ENCODE measurements at regions not wholly inside any gene's neighbourhood (a gene's known extent, or its start where the extent isn't known, plus 50 kb on each side); places are given as distances from the start of the nearest gene placed in this dataset.

DNA sequence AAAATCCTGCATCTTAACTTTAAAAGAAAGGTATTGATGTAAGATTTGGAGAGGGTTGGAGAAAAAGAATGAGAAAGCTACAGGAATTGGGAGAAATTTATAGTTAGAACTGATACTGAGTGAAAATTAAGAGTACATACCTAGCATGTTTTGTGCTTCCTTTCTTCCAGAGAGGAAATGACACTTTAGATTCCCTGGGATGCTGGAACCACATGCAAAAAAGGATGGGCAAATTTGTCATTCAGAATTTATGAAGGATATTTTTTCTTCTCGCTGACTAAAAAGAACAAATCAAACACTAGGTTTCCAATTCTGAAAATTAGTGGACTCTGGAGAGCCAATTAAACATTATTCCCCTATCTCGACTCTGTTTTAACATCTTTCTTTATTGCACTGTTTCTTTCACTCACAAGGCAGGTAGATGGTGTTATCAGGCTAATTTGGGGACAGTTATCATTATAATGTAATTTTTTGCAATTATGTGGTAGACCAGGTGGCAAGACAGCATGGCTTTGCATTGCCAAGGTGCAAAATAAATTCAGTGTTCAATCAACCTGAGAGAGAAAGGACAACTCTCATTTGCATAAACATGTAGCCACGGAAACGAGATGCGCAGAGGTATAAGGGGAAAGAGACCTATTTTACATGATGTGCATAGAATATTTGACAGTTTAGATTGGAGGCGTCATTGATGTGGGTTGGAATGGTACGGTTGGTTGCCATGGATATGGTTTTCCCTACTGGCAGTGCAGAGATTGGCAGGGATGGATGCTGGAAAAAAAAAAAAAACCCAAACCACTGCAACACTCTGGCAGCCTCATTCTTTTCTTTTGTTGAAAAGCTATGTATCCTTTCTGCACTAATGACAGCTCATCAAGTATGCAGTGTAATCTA lies 320.4 kb upstream of the CCNH start:
- TF ChIP-seq EZH2phosphoT487 (IDR thresholded peaks at IDR 0.05; ENCODE audit: insufficient read depth, low read depth) (no peak), EZH2 (IDR thresholded peaks at IDR 0.05; ENCODE audit: insufficient read depth, poor library complexity, severe bottlenecking) (no peak)

Measured in GM23248 (cell line).